Mucosa of rectum (tissue), 2 donors: ENCODE measurements at regions not wholly inside any gene's neighbourhood (a gene's known extent, or its start where the extent isn't known, plus 50 kb on each side); places are given as distances from the start of the nearest gene placed in this dataset.

Source experiments
- H3K27ac ChIP-seq, 2 donors: one replicate each; pipeline ENCODE4 v1.7.0; 2013; ENCODE audit warnings: inconsistent platforms in 2 of 2, low read depth in 2 of 2, low read length in 2 of 2
- H3K27me3 ChIP-seq, 2 donors: one replicate each; pipeline ENCODE4 v1.7.0; 2013; ENCODE audit warnings: low read length in 2 of 2; ENCODE audit not compliant: control insufficient read depth in 2 of 2, insufficient read depth in 2 of 2
- H3K36me3 ChIP-seq, 2 donors: one replicate each; pipeline ENCODE4 v1.7.0; 2013; ENCODE audit warnings: low read length in 2 of 2; ENCODE audit not compliant: control insufficient read depth in 2 of 2, insufficient read depth in 2 of 2
- H3K4me1 ChIP-seq, 2 donors: one replicate each; pipeline ENCODE4 v1.7.0; 2013; ENCODE audit warnings: low read length in 2 of 2, mild to moderate bottlenecking in 1 of 2; ENCODE audit not compliant: control insufficient read depth in 2 of 2, insufficient read depth in 2 of 2
- H3K4me3 ChIP-seq, 2 donors: one replicate each; pipeline ENCODE4 v1.7.0; 2013; ENCODE audit warnings: low read length in 2 of 2
- H3K9ac ChIP-seq, 2 donors: one replicate each; pipeline ENCODE4 v1.7.0; 2013; ENCODE audit warnings: low read length in 2 of 2, low read depth in 1 of 2, mild to moderate bottlenecking in 1 of 2
- H3K9me3 ChIP-seq, 2 donors: one replicate each; pipeline ENCODE4 v1.7.0; 2013; ENCODE audit warnings: low read length in 2 of 2; ENCODE audit not compliant: control insufficient read depth in 2 of 2
- donor health status: healthy.
- donor health status: Normal muscosa, but diverticular disease.

DNA sequence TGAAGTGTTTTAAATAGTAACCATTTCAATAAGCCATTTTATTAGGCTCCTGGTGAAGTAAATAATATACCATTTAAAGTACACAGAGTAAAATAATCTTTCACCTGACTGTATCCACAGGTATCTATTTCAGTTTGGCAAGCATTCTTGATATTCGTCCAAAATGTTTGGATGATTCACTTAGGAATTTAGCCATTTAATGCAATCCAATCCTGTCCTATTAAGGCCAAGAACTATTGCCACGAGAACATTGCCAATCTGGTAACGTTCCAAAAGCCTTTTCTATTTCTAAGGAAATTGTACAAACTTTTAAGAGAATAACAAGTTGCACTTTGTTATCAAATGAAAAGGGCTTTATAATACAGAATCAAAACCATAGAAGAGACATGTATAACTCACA is 209.8 kb upstream of the THRB start:
- Histone ChIP-seq H3K4me3 (no peak overlapping the region), H3K27me3 (no peaks in the 10 kb centered on the region), H3K4me1 (no peaks in the 10 kb centered on the region), H3K36me3 (no peaks in the 10 kb centered on the region), H3K27ac (no peak overlapping the region), H3K9me3 (no peaks in the 10 kb centered on the region), H3K9ac (no peak overlapping the region)

DNA sequence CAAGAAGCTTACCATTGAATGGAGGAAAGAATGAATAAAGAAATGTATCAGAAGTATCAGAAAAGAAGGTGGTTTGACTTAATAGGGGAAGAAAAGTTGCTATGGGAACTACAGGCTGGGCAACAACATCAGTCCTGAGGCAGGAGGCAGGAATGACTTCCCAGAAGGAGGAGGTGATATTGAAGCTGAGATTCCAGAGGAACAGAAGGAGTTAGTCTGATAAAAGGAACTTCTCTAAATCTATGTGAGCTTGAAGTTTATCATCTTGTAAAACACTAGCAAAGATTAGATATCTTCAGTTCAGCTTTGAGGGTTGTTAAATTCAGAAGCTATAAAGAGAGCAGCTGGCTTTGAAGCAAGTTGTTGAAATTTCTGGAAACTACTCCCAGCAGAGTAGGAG is 213.3 kb upstream of the THRB start:
- Histone ChIP-seq H3K27me3 (no peaks in the 10 kb centered on the region), H3K4me3 (no peak overlapping the region), H3K36me3 (no peaks in the 10 kb centered on the region), H3K4me1 (no peaks in the 10 kb centered on the region), H3K9me3 (no peaks in the 10 kb centered on the region), H3K27ac (no peak overlapping the region), H3K9ac (no peak overlapping the region)

DNA sequence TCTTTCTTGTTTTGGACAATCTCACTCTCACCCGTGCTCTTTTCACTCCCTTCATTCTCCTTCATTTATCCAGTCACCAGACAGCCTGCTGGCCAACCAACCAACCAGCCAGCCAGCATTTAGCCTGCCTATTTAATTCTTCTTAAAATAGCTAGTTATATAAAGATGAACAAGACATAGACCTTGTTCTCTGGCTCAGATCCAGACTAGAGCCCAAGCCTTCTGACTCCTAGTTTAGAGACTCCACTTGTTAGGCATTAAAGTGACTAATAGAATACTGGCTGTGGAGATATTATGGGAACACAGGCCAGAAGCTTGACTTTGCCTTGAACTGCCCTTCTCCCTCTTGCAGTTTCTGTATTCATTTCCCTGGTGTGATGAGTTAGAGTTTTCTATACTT is 215.3 kb upstream of the THRB start:
- no peak overlapping the region for H3K27ac ChIP-seq
- H3K4me1 ChIP-seq = no peaks in the 10 kb centered on the region
- H3K9ac ChIP-seq = no peak overlapping the region
- H3K9me3 ChIP-seq = no peaks in the 10 kb centered on the region
- H3K36me3 ChIP-seq = no peaks in the 10 kb centered on the region
- H3K4me3 ChIP-seq = no peak overlapping the region
- H3K27me3 ChIP-seq = no peaks in the 10 kb centered on the region

DNA sequence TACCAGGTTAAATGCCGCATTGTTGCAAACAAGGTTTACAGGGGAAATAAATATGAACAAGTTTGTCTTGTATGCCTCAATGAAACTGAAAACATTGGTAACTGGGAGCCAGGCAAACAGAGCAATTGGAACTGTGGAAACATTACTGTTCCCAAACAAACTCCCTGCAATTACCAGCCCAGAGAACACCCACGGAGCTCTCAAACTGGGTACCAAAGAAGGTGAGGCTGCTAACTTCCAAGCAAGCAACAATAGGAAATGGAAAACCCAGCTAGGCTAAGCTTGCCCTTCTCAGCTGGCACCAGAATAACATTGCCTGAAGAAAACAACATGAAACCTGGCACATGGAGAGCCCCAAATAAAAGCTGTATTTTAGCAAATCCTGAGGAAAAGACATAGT is 218.9 kb upstream of the THRB start:
- no peaks in the 10 kb centered on the region for H3K36me3 ChIP-seq
- no peaks in the 10 kb centered on the region for H3K4me1 ChIP-seq

DNA sequence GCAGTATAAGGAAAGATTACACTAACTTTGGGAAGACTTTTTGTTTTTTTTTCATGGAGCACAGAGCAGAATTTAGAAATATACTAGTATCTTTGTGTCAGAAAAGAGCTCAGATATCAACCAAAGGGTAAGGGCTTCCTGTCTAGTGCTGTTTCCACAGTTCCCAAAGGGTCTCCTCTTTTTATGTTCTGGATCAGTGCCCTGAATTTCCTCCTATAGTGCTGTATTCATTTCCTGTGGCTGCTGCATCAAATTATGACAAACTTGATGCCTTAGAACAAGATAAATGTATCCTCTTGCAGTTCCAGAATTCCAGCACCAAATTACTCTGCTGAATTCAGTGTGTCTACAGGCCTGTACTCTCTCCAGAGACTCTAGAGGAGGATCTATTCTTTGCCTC is 219.8 kb upstream of the THRB start:
- no peaks in the 10 kb centered on the region for H3K9me3 ChIP-seq
- H3K4me1 ChIP-seq = no peaks in the 10 kb centered on the region
- no peak overlapping the region for H3K4me3 ChIP-seq
- H3K27me3 ChIP-seq = no peaks in the 10 kb centered on the region
- no peak overlapping the region for H3K27ac ChIP-seq
- no peak overlapping the region for H3K9ac ChIP-seq
- H3K36me3 ChIP-seq = no peaks in the 10 kb centered on the region

More for the DNA sequence above, 218.9 kb upstream of the THRB start:
- Histone ChIP-seq H3K27me3 (no peaks in the 10 kb centered on the region), H3K4me3 (no peak overlapping the region), H3K9me3 (no peaks in the 10 kb centered on the region), H3K9ac (no peak overlapping the region), H3K27ac (no peak overlapping the region)

DNA sequence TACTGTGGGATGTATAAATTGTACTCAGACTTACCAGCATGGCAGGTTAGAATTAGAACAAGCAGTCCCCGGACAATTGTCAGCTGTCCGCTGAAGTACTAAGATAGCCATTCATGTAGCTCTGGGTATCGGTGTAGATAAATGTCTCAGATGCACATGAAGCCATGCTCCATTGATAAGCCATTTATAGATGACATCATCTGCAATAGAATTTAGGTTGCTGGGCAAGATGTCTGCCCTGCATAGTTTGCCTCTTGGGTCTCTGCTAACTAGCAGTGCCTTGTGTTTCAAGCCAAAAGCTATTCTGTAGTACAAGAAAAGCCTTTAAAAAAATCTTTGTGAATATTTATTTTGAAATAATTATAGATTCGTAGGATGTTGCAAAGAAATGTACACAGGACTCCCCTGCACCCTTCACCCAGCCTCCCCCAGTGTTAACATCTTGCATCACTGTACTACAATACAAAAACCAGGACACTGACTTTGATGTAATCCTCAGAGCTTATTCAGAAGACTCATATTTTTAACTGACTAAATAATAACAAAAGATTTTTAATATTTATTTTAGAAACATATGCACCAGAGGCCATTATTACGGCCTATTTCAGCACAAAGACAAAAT is 220.6 kb upstream of the THRB start:
- no peak overlapping the region for H3K9ac ChIP-seq
- H3K27me3 ChIP-seq = no peaks in the 10 kb centered on the region
- H3K4me1 ChIP-seq = no peaks in the 10 kb centered on the region
- H3K4me3 ChIP-seq = no peak overlapping the region
- H3K36me3 ChIP-seq = no peaks in the 10 kb centered on the region
- no peak overlapping the region for H3K27ac ChIP-seq
- no peaks in the 10 kb centered on the region for H3K9me3 ChIP-seq

DNA sequence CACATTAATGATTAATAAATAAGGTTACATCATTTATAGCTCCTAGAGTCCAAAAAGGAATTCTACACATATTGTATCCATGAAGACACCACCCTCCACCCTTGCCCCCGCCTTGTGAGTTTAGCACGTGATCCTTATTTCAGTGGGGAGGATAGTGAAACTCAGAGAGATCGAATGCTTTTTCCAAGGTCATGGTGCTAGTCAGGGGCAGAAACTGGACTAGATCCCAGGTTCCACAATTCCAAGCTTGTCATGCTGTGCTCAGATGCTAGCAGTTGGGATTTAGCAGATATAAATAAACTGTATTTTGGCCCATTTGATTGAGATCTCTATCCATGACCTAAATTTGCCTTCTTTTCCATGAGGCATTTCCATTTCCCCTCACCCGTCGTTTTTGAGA is 227.4 kb upstream of the THRB start:
- no peak overlapping the region for H3K27ac ChIP-seq
- H3K27me3 ChIP-seq = no peaks in the 10 kb centered on the region
- no peak overlapping the region for H3K4me3 ChIP-seq

DNA sequence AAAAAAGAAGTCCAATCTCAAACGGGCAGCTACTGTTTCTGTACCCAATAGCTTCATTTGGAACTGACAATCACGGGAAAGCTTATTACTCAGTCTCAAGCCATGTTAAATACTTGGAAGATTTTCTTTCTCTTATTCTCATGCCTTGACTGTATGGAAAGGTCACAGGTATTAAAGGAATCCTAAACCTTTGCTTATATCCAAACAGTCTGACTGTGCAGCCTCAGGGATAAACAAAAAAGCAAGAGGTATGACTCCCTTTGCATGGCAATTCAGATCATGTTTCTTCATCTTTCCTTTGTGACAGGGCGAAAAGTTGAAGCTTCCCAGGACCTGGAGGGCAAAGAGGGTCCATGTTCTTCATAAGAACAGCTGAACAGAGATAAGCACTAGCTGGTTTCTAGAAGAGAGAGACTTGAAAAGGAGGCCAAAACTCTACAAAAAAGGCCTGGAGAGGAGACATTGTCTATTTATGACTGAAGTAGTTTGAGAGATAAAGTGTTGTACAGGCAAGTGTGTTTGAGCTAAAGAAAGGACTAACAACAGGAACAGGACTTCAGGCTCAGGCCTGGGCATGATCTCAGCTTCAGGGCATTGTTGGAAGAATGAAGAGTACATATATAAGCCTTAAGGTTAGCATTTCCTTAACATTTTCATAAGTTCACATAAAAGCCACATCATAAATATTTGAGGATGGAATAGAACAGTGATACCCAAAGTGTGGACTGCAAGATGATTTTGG is 231.0 kb upstream of the THRB start:
- no peak overlapping the region for H3K27ac ChIP-seq
- H3K36me3 ChIP-seq = no peaks in the 10 kb centered on the region
- H3K27me3 ChIP-seq = no peaks in the 10 kb centered on the region
- no peak overlapping the region for H3K9ac ChIP-seq
- H3K4me3 ChIP-seq = no peak overlapping the region
- H3K9me3 ChIP-seq = no peaks in the 10 kb centered on the region
- H3K4me1 ChIP-seq = no peaks in the 10 kb centered on the region

More for the DNA sequence above, 227.4 kb upstream of the THRB start:
- no peak overlapping the region for H3K9ac ChIP-seq
- no peaks in the 10 kb centered on the region for H3K36me3 ChIP-seq
- no peaks in the 10 kb centered on the region for H3K9me3 ChIP-seq
- H3K4me1 ChIP-seq = no peaks in the 10 kb centered on the region

DNA sequence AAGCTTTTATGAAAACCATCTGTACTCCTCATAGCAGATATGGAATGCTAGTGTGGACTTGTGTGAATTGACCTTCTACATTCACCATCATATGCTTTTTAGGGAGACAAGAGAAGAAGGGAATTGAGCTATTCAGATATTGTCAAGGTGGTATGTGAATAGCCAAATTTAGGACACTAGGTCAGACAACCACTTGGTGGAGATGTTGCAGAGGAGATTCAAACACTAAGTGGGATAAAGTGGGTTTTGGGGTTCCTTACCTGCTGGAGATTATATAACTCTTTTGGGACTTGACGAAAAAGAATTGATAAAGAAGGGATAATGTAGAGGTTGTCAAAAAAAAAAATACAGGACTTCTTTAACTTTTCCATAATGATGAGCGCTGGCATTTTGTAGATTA is 231.8 kb upstream of the THRB start:
- no peaks in the 10 kb centered on the region for H3K27me3 ChIP-seq
- no peak overlapping the region for H3K27ac ChIP-seq
- no peaks in the 10 kb centered on the region for H3K9me3 ChIP-seq
- no peak overlapping the region for H3K4me3 ChIP-seq
- no peaks in the 10 kb centered on the region for H3K4me1 ChIP-seq
- no peak overlapping the region for H3K9ac ChIP-seq
- H3K36me3 ChIP-seq = no peaks in the 10 kb centered on the region

DNA sequence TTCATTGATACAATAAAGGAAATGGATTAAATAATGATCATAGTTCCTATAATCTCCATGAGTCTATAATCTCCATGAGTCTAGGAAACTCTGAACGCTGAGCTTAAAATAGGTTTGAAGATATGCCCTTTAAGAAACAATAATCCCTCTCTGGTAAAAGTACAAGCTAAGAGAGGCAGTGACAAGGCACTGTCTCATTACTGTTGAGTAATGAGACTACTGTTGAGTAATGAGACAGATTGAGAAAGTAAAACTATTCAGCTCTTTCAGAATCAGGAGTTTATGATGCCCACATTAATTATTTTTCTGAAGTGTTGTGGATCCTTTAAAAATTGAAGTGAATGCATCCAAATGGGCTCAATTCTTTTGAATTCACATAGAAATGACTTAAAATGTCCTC is 235.5 kb upstream of the THRB start:
- H3K4me1 ChIP-seq = no peaks in the 10 kb centered on the region
- H3K27me3 ChIP-seq = no peaks in the 10 kb centered on the region
- no peak overlapping the region for H3K4me3 ChIP-seq
- H3K9me3 ChIP-seq = no peaks in the 10 kb centered on the region
- H3K27ac ChIP-seq = no peak overlapping the region
- no peak overlapping the region for H3K9ac ChIP-seq
- no peaks in the 10 kb centered on the region for H3K36me3 ChIP-seq
